ENCODE measurements at regions not wholly inside any gene's neighbourhood (a gene's known extent, or its start where the extent isn't known, plus 50 kb on each side); places are given as distances from the start of the nearest gene placed in this dataset.
"Not testable (repeated sequence)": the region's sequence is repeated elsewhere in the genome, so short reads cannot be mapped to it uniquely, and the experiment has no call there.

GRCh38 chr1:234841710-234842231 is 231.8 kb upstream of the IRF2BP2 start:
- DNase-seq (ENCODE audit: low read depth): no peak

DNA sequence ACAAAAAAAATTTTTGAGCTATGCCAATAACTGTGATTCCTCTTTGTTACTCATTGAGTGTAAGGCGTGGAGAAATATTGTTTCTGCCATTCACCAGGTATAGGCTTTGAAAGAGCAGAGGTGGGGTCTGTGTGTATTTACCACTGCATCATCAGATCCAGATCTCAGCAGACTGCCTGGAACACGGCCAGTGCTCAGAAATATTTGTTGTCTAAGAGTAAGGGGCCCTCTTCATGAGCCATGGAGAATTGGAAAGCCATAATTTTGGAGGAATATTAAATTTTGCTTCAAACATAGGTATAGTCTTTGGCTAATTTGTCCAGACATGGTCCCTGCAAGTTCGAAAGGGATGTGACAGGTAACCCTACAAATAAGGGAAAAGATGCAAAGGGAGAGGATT is 231.3 kb upstream of the IRF2BP2 start:
- no peak for DNase-seq (ENCODE audit: low read depth)

DNA sequence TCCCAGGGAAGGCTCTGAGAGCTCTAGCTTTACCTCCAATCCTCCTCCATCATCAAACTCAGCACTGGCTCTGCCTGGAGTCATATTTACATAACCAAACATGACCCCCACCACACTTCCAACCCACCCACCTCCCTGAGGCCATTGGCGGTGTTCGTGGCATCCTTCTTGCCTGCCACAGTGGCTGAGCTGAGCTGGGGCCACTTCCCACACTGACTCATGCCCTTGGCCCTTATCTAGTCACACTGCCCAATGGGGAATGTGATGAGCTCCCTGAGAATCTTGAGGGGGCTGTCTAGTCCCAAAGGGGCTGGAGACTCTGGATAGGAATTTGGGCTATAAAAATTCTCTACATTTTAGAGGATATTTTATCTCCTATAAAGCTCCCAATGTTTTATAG is 230.9 kb upstream of the IRF2BP2 start:
- no peak for DNase-seq (ENCODE audit: low read depth)

DNA sequence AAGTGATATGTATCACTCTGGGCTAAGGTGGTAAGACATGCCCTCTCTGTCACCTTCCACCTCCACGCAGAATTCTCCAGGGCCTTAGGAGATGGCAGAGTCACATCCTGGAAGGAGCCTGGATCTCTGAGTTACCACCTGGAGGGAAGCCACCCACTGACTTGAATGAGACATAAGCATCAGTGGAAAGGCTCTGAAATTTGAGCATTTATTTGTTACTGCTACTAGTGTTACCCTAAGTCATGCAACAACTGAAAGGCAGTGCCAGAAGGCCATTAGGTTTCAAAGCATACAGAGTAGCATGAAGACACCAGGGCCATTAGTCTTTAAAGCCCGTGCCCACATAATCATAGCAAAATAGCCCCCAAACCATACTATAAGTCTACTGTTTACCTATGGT is 230.3 kb upstream of the IRF2BP2 start:
- DNase-seq (ENCODE audit: low read depth): no peak

GRCh38 chr1:234839663-234840062 is 229.7 kb upstream of the IRF2BP2 start:
- DNase-seq (ENCODE audit: low read depth): no peak

DNA sequence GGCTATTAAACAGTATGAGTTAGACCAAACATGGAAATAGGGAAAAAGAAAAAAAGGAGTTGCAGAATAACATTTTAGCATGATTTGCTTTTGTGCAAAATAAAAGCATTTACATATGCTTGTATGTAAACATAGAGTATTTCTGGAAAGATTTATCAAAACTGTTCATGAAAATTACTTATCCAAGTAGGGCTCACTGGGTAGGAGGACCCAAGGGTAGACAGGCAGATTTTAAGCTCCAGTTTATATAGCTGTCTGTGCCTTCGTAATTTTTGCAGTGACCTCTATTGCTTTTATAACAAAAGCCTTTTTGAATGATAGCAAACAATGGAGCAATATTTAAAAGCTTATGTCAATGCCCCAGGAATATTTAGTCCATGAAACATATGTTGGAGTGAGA is 228.8 kb upstream of the IRF2BP2 start:
- no peak for DNase-seq (ENCODE audit: low read depth)

DNA sequence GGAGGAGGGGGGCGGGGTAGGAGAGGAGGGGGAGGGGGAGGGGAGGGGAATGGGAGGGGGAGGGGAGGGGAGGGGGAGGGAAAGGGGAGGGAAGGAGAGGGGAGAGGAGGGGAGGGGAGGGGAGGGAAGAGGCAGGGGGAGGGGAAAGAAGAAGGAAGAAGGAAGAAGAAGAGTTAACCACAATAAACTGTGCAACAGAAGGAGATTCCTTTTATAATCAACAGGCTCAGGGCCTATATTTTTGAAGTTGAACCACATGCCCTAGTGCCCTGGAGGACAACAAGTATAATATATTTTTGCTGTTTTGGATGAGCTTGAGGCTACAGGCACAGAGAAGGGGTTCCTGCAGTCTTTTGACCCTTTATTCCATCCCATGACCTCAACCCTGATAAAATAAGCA is 228.2 kb upstream of the IRF2BP2 start:
- DNase-seq (ENCODE audit: low read depth): no peak

DNA sequence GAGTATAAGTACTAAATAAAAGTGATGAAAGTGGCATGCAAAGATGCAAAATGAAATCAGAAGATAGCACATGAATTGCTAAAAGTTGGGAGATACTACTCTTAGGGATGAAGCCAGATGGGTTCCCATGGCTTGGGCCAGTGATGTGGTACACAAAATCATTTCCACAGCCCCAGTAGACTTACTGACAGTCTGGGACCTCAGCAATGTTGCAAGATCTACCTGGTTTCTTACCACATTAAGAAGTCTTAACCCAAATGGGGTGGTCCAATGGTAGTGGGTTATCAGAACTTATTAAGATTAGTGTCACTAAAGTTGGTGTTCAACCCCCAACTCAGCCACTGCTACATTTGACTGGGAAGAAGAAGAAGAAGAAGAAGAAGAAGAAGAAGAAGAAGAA is 227.7 kb upstream of the IRF2BP2 start:
- DNase-seq (ENCODE audit: low read depth): no peak

- DNase-seq (ENCODE audit: low read depth): no peak
These were observed 226.9 kb upstream of the IRF2BP2 start for GRCh38 chr1:234836776-234837357.

- DNase-seq (ENCODE audit: low read depth): no peak
These were observed 226.2 kb upstream of the IRF2BP2 start for GRCh38 chr1:234836045-234836681.

DNA sequence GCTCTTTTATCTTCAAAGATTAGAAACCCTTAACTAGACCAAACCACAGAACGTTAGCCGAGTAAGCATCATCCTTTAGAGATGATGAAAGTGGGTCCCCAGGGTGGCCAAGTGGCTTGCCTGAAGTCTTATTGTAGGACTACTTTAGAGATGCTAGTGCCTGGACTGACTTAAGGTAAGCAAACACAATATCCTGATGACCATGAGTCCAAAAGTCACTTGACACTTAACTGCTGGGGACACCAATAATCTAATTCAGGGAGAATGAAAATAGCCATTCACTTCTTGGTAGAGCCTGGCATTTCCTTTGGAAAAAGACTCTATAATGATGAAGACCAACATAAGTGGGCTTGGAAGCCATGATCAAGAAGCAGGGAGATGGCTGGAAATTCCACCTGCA is 225.3 kb upstream of the IRF2BP2 start:
- DNase-seq (ENCODE audit: low read depth): no peak

DNA sequence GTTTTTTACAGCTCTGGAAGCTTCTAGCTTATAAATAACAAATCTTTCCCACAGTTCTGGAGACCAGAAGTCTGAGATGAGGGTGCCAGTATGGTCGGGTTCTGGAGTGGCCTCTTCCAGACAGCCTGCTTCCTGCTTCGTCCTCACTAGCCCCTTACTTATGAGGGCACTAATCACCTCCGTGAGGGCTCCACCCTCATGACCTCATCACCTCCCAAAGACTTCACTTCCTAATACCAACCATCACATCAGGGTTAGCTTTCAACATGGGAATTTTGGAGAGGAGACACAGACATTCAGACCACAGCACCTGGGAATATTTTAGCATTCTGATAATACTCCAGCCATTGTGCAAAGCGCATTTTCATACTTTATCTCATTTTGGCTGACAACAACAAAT is 223.7 kb upstream of the IRF2BP2 start:
- no peak for DNase-seq (ENCODE audit: low read depth)

- DNase-seq (ENCODE audit: low read depth): no peak
These were observed 223.1 kb upstream of the IRF2BP2 start for GRCh38 chr1:234833118-234833517.

GRCh38 chr1:234827656-234828055 is 217.7 kb upstream of the IRF2BP2 start:
- DNase-seq (ENCODE audit: low read depth): no peak

DNA sequence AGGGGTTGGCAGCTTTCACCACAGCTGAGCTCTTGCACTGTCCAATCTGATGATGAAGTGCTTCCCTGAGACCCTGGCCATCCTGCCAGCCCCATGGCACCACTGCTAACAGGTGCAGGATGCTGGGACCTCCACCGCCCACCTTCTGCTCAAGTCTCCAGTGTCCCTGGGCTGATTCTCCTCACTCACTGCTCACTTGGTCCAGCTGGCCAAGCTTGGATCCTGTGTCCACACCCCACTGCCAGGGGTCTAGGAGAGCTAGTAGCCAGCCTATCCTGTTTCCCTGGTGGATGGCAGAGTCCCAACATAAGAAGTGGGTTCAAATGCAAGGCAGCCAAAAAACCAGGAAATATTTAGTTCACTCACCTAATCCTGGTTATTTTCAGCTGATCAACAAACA is 217.2 kb upstream of the IRF2BP2 start:
- DNase-seq (ENCODE audit: low read depth): no peak

- DNase-seq (ENCODE audit: low read depth): no peak
These were observed 216.4 kb upstream of the IRF2BP2 start for GRCh38 chr1:234826352-234826751.

DNA sequence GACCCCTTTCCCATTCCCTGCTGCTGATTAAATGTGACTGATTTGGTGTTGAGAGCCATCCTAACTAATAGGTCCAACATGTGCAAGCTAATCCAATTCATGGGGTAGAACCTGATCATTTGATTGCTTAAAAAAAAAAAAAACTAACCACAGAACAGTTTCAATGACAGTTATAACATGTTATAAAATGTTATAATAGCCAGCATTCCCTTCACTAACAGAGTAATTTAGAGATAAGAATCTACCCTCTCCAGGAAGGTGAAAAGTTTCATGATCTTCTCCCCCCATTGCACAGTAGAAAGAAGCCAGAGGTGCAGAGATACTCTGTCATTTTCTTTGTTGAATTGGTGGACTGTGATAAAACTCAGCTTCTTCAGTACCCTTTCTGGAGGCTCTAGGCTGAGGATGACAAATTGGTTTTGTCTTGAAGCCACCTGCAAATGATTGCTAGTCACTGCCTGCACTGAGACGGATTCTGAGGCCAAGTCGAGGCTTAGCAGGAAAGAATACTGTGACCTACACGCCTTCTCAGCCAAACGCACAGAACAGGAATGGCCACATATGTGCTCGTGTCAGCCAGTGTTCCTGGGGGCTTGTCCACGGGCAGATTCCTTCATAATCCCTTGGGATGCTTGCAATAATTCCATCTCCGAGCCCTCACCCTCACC is 215.7 kb upstream of the IRF2BP2 start:
- no peak for DNase-seq (ENCODE audit: low read depth)

GRCh38 chr1:234824836-234825235 is 214.9 kb upstream of the IRF2BP2 start:
- DNase-seq (ENCODE audit: low read depth): not testable (repeated sequence)

GRCh38 chr1:234823191-234824176 is 213.5 kb upstream of the IRF2BP2 start:
- no peak for DNase-seq (ENCODE audit: low read depth)

DNA sequence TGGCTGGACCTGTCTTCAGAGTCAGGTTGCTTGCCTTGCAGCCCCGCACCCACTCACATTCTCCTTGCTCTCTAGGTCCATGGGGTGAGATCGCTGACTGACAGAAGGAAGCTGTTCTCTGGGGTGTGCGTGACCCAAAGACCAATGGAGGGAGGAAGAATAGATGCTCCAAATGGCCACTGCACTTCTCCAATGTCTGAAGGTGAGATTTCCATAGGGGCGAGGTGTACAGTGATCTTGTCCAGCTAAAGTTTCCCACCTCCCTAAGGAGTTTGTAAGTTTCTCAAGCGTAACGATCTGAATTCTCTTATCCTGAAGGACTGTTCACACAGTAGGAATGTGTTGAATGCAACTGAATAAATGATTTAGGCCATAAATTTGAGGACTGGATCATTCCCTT is 211.9 kb upstream of the IRF2BP2 start:
- DNase-seq (ENCODE audit: low read depth): no peak

DNA sequence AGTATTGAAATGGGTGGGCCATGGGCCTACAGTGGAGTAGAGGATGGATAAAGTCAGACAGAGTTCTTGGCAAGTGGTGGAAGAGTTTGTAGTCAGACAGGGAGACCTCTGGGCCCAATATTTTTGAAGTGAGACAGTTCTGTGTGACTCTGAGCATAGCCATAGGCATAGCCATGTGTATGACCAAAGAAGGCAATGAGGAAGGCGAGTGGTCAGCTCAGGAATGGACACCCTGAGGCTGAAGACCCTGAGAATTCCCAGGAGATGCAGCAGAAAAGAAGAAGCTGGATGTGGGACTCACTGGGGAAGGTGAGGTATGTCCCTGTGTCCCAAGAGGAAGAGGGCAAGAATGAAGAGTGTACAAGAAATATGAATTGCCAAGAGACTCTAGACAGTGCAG is 210.6 kb upstream of the IRF2BP2 start:
- no peak for DNase-seq (ENCODE audit: low read depth)

DNA sequence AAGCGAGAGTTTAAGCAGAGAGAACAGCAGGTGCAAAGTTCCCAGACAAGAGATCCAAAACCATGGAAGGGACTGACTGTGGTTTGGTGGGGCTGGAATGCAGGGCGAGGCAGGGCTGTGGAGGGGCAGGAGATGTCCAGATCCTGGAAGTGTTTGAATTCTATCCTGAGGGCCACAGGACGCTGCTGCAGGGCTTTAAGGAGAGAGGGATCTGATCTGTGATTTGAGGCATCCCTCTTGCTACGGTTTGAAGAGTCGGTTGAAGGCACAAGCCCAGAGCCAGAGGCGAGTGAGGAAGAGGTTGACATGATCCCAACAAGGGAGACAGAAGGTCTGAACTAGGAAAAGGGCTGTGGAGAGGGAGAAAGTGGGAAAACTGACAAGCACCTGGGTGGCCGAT is 209.9 kb upstream of the IRF2BP2 start:
- not testable (repeated sequence) for DNase-seq (ENCODE audit: low read depth)

Measured in stimulated activated CD8-positive, alpha-beta memory T cell treated with anti-CD3 and anti-CD28 coated beads, Interleukin-12 subunit alpha, Interleukin-12 subunit beta, amount 100 ng/mL, for 4 hours (primary cell).